Cardiac muscle cell (in vitro differentiated cells and primary cell): ENCODE measurements at regions not wholly inside any gene's neighbourhood (a gene's known extent, or its start where the extent isn't known, plus 50 kb on each side); places are given as distances from the start of the nearest gene placed in this dataset.
"Not testable (repeated sequence)": the region's sequence is repeated elsewhere in the genome, so short reads cannot be mapped to it uniquely, and the experiment has no call there.

Experiments
- DNase-seq, 2 donors: peaks; one replicate each; pipeline versions ENCODE4 v3.0.0 to v3.0.0-alpha.2; 2010 to 2017; ENCODE audit warnings: low read depth in 1 of 2, low spot score in 1 of 2
- H3K27ac ChIP-seq: fragments of 200-600 bp; sonication (generic); 2 replicates; pipeline ENCODE4 v1.5.1; 2016
- H3K27me3 ChIP-seq: fragments of 200-600 bp; sonication (generic); 2 replicates; pipeline ENCODE4 v1.6.0; 2016; ENCODE audit warnings: control low read depth
- H3K36me3 ChIP-seq: fragments of 200-600 bp; sonication (generic); 2 replicates; pipeline ENCODE4 v1.5.1; 2016; ENCODE audit warnings: control low read depth
- H3K4me1 ChIP-seq: fragments of 200-600 bp; sonication (generic); 2 replicates; pipeline ENCODE4 v1.8.1; 2017; ENCODE audit warnings: low read depth, mild to moderate bottlenecking, mixed run types
- H3K4me3 ChIP-seq: fragments of 200-600 bp; sonication (generic); 2 replicates; pipeline ENCODE4 v1.5.1; 2016; ENCODE audit warnings: mild to moderate bottlenecking
- H3K9me3 ChIP-seq: fragments of 200-600 bp; sonication (generic); 2 replicates; pipeline ENCODE4 v1.5.1; 2017; ENCODE audit warnings: low read depth, mild to moderate bottlenecking, control low read depth
- CTCF ChIP-seq: IDR thresholded peaks from 2 replicates; pipeline ENCODE4 v1.5.1; 2012; ENCODE audit warnings: low read depth, mild to moderate bottlenecking, low read length

DNA sequence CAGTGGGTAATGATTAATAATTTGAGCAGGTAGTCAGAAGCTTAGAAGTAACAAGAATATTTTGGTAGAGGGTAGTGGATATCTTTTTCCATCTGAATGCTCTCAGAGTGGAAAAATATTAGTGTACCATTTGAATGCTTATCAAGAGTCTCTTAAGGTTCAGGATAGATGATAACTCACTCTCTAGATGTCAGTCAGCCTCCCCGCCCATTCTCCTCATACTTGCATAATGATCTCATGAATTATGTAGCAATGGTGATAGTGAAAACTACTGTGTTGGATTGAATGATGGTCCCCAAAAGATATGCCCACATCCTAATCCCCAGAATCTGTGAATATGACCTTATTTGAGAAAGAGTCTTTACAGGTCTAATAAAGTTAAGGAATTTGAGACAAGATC lies 132.7 kb upstream of the KLF12 start:
- no peak overlapping the region for H3K27ac ChIP-seq
- TF ChIP-seq CTCF: no peak
- no peaks in the 10 kb centered on the region for H3K36me3 ChIP-seq
- no peaks in the 10 kb centered on the region for H3K4me1 ChIP-seq
- H3K4me3 ChIP-seq: no peak overlapping the region
- no peaks in the 10 kb centered on the region for H3K9me3 ChIP-seq
- H3K27me3 ChIP-seq: no peaks in the 10 kb centered on the region
- DNase-seq: no peak

DNA sequence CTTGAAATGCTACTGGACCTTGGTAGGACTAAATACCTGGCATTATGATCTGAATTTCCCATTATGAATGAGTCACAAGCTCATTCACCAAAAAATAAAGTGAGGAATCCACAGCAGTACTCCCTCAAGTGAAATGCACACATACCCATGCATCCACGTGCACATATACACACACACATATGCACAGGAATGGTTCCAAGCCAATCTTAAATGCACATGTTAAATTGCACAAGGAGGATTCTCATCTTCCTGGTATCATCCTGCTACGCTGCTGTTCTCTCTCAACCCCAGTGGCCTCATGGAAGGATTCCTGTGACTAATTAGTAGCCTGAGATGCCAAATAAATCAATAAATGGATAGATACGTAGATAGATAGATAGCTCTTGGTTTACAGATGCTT lies 132.1 kb upstream of the KLF12 start:
- Histone ChIP-seq H3K36me3 (no peaks in the 10 kb centered on the region), H3K27me3 (no peaks in the 10 kb centered on the region)
- TF ChIP-seq CTCF: no peak

GRCh38 chr13:74264333-74264732 lies 130.1 kb upstream of the KLF12 start:
- Histone ChIP-seq H3K27me3 (no peaks in the 10 kb centered on the region), H3K4me1 (no peaks in the 10 kb centered on the region), H3K4me3 (no peak overlapping the region), H3K9me3 (no peaks in the 10 kb centered on the region), H3K36me3 (no peaks in the 10 kb centered on the region), H3K27ac (no peak overlapping the region)
- TF ChIP-seq CTCF: no peak
- DNase-seq: no peak

More for the DNA sequence above, 132.1 kb upstream of the KLF12 start:
- Histone ChIP-seq H3K9me3 (no peaks in the 10 kb centered on the region), H3K4me3 (no peak overlapping the region), H3K27ac (no peak overlapping the region), H3K4me1 (no peaks in the 10 kb centered on the region)
- no peak for DNase-seq

- H3K36me3 ChIP-seq, H3K4me3 ChIP-seq, DNase-seq: not testable (repeated sequence)
These were observed 126.2 kb upstream of the KLF12 start for GRCh38 chr13:74260420-74260819.

GRCh38 chr13:74259641-74260040 lies 125.4 kb upstream of the KLF12 start:
- no peaks in the 10 kb centered on the region for H3K4me1 ChIP-seq
- DNase-seq: no peak

More at GRCh38 chr13:74260420-74260819, 126.2 kb upstream of the KLF12 start:
- not testable (repeated sequence) for H3K27me3 ChIP-seq, H3K4me1 ChIP-seq, H3K27ac ChIP-seq, H3K9me3 ChIP-seq

DNA sequence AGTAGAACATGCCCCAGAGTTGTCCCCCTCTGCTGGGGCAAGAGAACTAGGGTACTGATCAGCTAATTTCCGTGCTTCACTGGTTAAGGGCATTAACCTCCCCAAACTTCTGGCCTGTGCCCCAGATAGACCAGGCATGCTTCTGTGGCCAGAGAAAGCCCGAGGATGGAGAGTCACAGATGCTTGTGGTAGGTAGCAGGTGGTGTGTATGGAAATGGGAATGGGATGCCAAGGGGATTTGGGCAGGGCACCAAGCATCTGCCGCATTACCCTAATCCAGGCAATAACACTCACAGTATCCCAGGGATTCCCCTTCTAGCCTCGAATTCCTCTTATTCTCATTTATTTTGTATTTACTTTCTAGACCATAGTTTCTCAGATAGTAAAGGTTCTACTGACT lies 124.8 kb upstream of the KLF12 start:
- no peaks in the 10 kb centered on the region for H3K9me3 ChIP-seq
- DNase-seq: no peak
- H3K4me3 ChIP-seq: no peak overlapping the region
- no peaks in the 10 kb centered on the region for H3K4me1 ChIP-seq
- no peaks in the 10 kb centered on the region for H3K36me3 ChIP-seq
- no peaks in the 10 kb centered on the region for H3K27me3 ChIP-seq
- no peak for TF ChIP-seq CTCF
- no peak overlapping the region for H3K27ac ChIP-seq

More at GRCh38 chr13:74259641-74260040, 125.4 kb upstream of the KLF12 start:
- Histone ChIP-seq H3K27me3 (no peaks in the 10 kb centered on the region), H3K4me3 (no peak overlapping the region), H3K9me3 (no peaks in the 10 kb centered on the region), H3K27ac (no peak overlapping the region), H3K36me3 (no peaks in the 10 kb centered on the region)
- no peak for TF ChIP-seq CTCF
